AG04450 (cell line): ENCODE measurements at regions not wholly inside any gene's neighbourhood (a gene's known extent, or its start where the extent isn't known, plus 50 kb on each side); places are given as distances from the start of the nearest gene placed in this dataset.

Experiments used
- CTCF ChIA-PET: fragments of 300-600, 350-600 bp; formaldehyde crosslinking; extraction: SDS; loops from one replicate; lab custom pipeline; 2022; ENCODE audit warnings: antibody characterized with exemption, inconsistent platforms; lab: Charles Lee
- POLR2A ChIA-PET: fragments of 350-600 bp; formaldehyde crosslinking; extraction: SDS; loops from one replicate; lab custom pipeline; 2021; ENCODE audit warnings: antibody characterized with exemption, inconsistent platforms; lab: Yijun Ruan, JAX
- DNase-seq: peaks from one replicate; pipeline ENCODE4 v3.0.0-alpha.2; 2011; ENCODE audit warnings: low read depth, low spot score
- H3K27ac ChIP-seq: one replicate; pipeline ENCODE4 v1.5.1; 2012; ENCODE audit warnings: low read depth, low read length, control low read depth
- H3K27me3 ChIP-seq: one replicate; pipeline ENCODE4 v1.6.0; 2012; ENCODE audit warnings: low read length; ENCODE audit not compliant: control insufficient read depth, insufficient read depth
- H3K4me3 ChIP-seq: 2 replicates; pipeline ENCODE4 v1.5.1; 2011; ENCODE audit warnings: mild to moderate bottlenecking, low read depth, low read length, control low read depth
- H3K9me3 ChIP-seq: 2 replicates; pipeline ENCODE4 v1.5.1; 2012; ENCODE audit warnings: low read length; ENCODE audit not compliant: control insufficient read depth, insufficient read depth
- CTCF ChIP-seq: IDR thresholded peaks from 2 replicates; pipeline ENCODE4 v1.5.1; 2011; ENCODE audit warnings: low read depth, low read length, control low read depth, inconsistent platforms

GRCh38 chr11:106236295-106236694, 158.8 kb downstream of the AASDHPPT start:
- DNase-seq, result no peak
- Histone ChIP-seq H3K27me3 (no peaks in the 10 kb centered on the region), H3K4me3 (no peak overlapping the region), H3K9me3 (no peaks in the 10 kb centered on the region), H3K27ac (no peak overlapping the region)
- CTCF ChIA-PET, result no interaction called here
- POLR2A ChIA-PET, result no interaction called here
- no peak for TF ChIP-seq CTCF

GRCh38 chr11:106238704-106239360, 161.4 kb downstream of the AASDHPPT start:
- POLR2A ChIA-PET, result no interaction called here
- no peak overlapping the region for H3K4me3 ChIP-seq
- H3K9me3 ChIP-seq, result no peaks in the 10 kb centered on the region
- CTCF ChIA-PET, result no interaction called here
- H3K27ac ChIP-seq, result no peak overlapping the region
- no peak for TF ChIP-seq CTCF
- DNase-seq, result no peak
- H3K27me3 ChIP-seq, result no peaks in the 10 kb centered on the region

GRCh38 chr11:106241601-106242257, 164.3 kb downstream of the AASDHPPT start:
- DNase-seq, result no peak
- ChIA-PET CTCF (no interaction called here), POLR2A (no interaction called here)
- H3K4me3 ChIP-seq, result no peak overlapping the region
- no peak for TF ChIP-seq CTCF
- H3K27me3 ChIP-seq, result no peaks in the 10 kb centered on the region
- H3K27ac ChIP-seq, result no peak overlapping the region
- peaks cover 4% of the 10 kb centered on the region for H3K9me3 ChIP-seq

DNA sequence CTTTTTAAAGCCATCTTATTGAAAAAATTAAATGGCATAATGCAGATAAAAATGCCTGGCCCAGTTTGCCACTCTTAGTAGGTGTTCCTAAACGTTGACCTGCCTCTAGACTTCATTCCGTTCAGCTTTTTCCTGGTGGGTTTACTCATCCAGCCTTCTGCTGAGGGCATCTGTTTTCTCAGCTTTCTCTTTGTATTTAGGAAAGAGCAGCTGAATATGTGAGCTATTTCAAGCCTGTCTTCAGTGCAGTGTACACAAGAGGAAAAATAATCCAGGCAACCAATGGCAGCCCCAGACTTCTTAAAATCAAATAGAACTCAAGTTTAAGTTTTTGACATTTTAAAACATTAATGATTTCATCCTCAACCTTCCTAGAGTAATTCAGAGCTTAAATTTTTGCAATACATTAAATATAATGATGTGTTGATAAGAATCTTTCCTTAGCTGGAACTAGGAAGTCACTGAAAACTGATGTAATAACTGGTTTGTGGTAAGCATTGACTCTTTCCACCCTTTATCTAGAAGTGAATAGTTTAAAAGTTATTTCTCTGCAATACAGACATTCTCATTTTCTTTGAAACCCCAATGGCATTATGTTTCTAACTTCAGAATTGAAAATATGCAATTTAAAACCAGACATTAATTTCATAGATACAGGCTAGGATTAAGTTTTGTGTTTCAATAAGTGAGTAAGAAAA, 165.4 kb downstream of the AASDHPPT start:
- TF ChIP-seq CTCF, result no peak
- H3K4me3 ChIP-seq, result no peak overlapping the region
- peaks cover 7% of the 10 kb centered on the region for H3K9me3 ChIP-seq
- ChIA-PET POLR2A (no interaction called here), CTCF (no interaction called here)
- H3K27me3 ChIP-seq, result no peaks in the 10 kb centered on the region
- no peak overlapping the region for H3K27ac ChIP-seq
- no peak for DNase-seq

- Histone ChIP-seq H3K9me3 (peaks cover 7% of the 10 kb centered on the region), H3K27me3 (no peaks in the 10 kb centered on the region), H3K27ac (no peak overlapping the region), H3K4me3 (no peak overlapping the region)
- POLR2A ChIA-PET, result no interaction called here
- CTCF ChIA-PET, result no interaction called here
- TF ChIP-seq CTCF, result no peak
- no peak for DNase-seq
These were observed 169.0 kb downstream of the AASDHPPT start for GRCh38 chr11:106246495-106246894.
